HG03378 (cell line): ENCODE measurements at regions not wholly inside any gene's neighbourhood (a gene's known extent, or its start where the extent isn't known, plus 50 kb on each side); places are given as distances from the start of the nearest gene placed in this dataset.

Experiments used
- ATAC-seq: cut with Tn5 transposase; IDR thresholded peaks from one replicate; pipeline ENCODE4 v1.9.1; 2021; ENCODE audit warnings: mild to moderate bottlenecking, moderate library complexity; ENCODE audit not compliant: unreplicated experiment

GRCh38 chr2:48134704-48135103 is 179.8 kb upstream of the FOXN2 start:
- ATAC-seq: no peak

GRCh38 chr2:48135797-48136196 is 178.7 kb upstream of the FOXN2 start:
- no peak for ATAC-seq

GRCh38 chr2:48137829-48138228 is 176.7 kb upstream of the FOXN2 start:
- no peak for ATAC-seq

- no peak for ATAC-seq
Measured at GRCh38 chr2:48138898-48139297, 175.6 kb upstream of the FOXN2 start.

- no peak for ATAC-seq
Measured at GRCh38 chr2:48140586-48140985, 173.9 kb upstream of the FOXN2 start.

GRCh38 chr2:48144777-48145176 is 169.7 kb upstream of the FOXN2 start:
- ATAC-seq: no peak

GRCh38 chr2:48145845-48146452 is 168.5 kb upstream of the FOXN2 start:
- no peak for ATAC-seq

- ATAC-seq: no peak
Measured at GRCh38 chr2:48146552-48146951, 167.9 kb upstream of the FOXN2 start.

- no peak for ATAC-seq
Measured at GRCh38 chr2:48147719-48148118, 166.8 kb upstream of the FOXN2 start.

- ATAC-seq: no peak
Measured at GRCh38 chr2:48148841-48149430, 165.5 kb upstream of the FOXN2 start.

GRCh38 chr2:48157150-48157549 is 157.3 kb upstream of the FOXN2 start:
- no peak for ATAC-seq

GRCh38 chr2:48161628-48162027 is 152.9 kb upstream of the FOXN2 start:
- ATAC-seq: no peak

GRCh38 chr2:48162742-48163141 is 151.7 kb upstream of the FOXN2 start:
- ATAC-seq: no peak

GRCh38 chr2:48165070-48165753 is 149.3 kb upstream of the FOXN2 start:
- ATAC-seq: no peak

- no peak for ATAC-seq
Measured at GRCh38 chr2:48169141-48169592, 145.3 kb upstream of the FOXN2 start.

- ATAC-seq: no peak
Measured at GRCh38 chr2:48170281-48170680, 144.2 kb upstream of the FOXN2 start.

- ATAC-seq: no peak
Measured at GRCh38 chr2:48173141-48173540, 141.3 kb upstream of the FOXN2 start.

- ATAC-seq: no peak
Measured at GRCh38 chr2:48174503-48174902, 140.0 kb upstream of the FOXN2 start.

GRCh38 chr2:48175254-48175653 is 139.2 kb upstream of the FOXN2 start:
- no peak for ATAC-seq

- ATAC-seq: no peak
Measured at GRCh38 chr2:48175656-48176055, 138.8 kb upstream of the FOXN2 start.

GRCh38 chr2:48176876-48177275 is 137.6 kb upstream of the FOXN2 start:
- ATAC-seq: no peak

- ATAC-seq: no peak
Measured at GRCh38 chr2:48178611-48179010, 135.9 kb upstream of the FOXN2 start.
